ENCODE measurements at regions not wholly inside any gene's neighbourhood (a gene's known extent, or its start where the extent isn't known, plus 50 kb on each side); places are given as distances from the start of the nearest gene placed in this dataset.

GRCh38 chr5:142375944-142376411 is 51.2 kb upstream of the SPRY4 start:
- TF ChIP-seq POLR2A (IDR thresholded peaks at IDR 0.05; ENCODE audit: low read length) (no peak), GATA1 (IDR thresholded peaks at IDR 0.05; ENCODE audit: low read depth, low read length) (no peak)

Data from erythroblast (primary cell).